GM12878 (cell line): ENCODE measurements at regions not wholly inside any gene's neighbourhood (a gene's known extent, or its start where the extent isn't known, plus 50 kb on each side); places are given as distances from the start of the nearest gene placed in this dataset.

Experiments used
- ATAC-seq: fragments of 200-7000 bp; cut with Tn5 transposase; 3 replicates; pipeline ENCODE4 v1.9.1; 2020; ENCODE audit warnings: mild to moderate bottlenecking, moderate library complexity
- BruUV-seq: library from RNA; stranded (reverse); fragments of 400-500 nt; replicated peaks from 2 replicates; lab custom pipeline; 2021; lab: Mats Ljungman, UMichigan
- CTCF ChIA-PET: fragments of 300-600 bp; sonication (Branson Sonifier 250); formaldehyde crosslinking; extraction: SDS; loops from one replicate; lab custom pipeline; 2021; ENCODE audit warnings: inconsistent platforms; lab: Yijun Ruan, JAX
- POLR2A ChIA-PET: fragments of 350-600 bp; formaldehyde crosslinking; extraction: SDS; loops from one replicate; lab custom pipeline; 2021; ENCODE audit warnings: inconsistent platforms; lab: Charles Lee
- RAD21 ChIA-PET: fragments of 300-600 bp; sonication (Branson Sonifier 250); formaldehyde crosslinking; loops from one replicate; lab custom pipeline; 2023; ENCODE audit warnings: antibody characterized with exemption; ENCODE audit not compliant: unreplicated experiment; lab: Charles Lee
- SMC1A ChIA-PET: fragments of 300-600 bp; sonication (Branson Sonifier 250); formaldehyde crosslinking; loops from one replicate; lab custom pipeline; 2023; ENCODE audit not compliant: unreplicated experiment, uncharacterized antibody; lab: Charles Lee
- DNase-seq: peaks from one replicate; pipeline ENCODE4 v3.0.0-alpha.2; 2011; ENCODE audit warnings: low read depth, low spot score
- FAIRE-seq: peaks from 3 replicates; lab custom pipeline; 2011; peaks lifted over from hg19 to GRCh38; lab: Jason Lieb, UNC
- H2AFZ ChIP-seq: 2 replicates; pipeline ENCODE4 v1.6.0; 2011; ENCODE audit warnings: low read depth, low read length, control low read depth; ENCODE audit not compliant: control insufficient read depth
- H3K27ac ChIP-seq: 2 replicates; pipeline ENCODE4 v1.5.1; 2011; ENCODE audit warnings: control low read depth; ENCODE audit not compliant: control insufficient read depth, insufficient read depth
- H3K27me3 ChIP-seq, 2 experiments: replicated peaks in 1 of 2; 2 replicates each; pipeline versions ENCODE4 v1.6.0 to v1.6.1; 2011; ENCODE audit warnings: low read length in 1 of 2; ENCODE audit not compliant: control insufficient read depth in 2 of 2, insufficient read depth in 2 of 2
- H3K36me3 ChIP-seq, 2 experiments: 2 replicates each; pipeline ENCODE4 v1.5.1; 2011; ENCODE audit warnings: low read length in 1 of 2; ENCODE audit not compliant: control insufficient read depth in 2 of 2, insufficient read depth in 2 of 2
- H3K4me1 ChIP-seq: 2 replicates; pipeline ENCODE4 v1.6.1; 2011; ENCODE audit warnings: mild to moderate bottlenecking, low read length, moderate library complexity, mixed read lengths; ENCODE audit not compliant: control insufficient read depth, insufficient read depth
- H3K4me2 ChIP-seq: 2 replicates; pipeline ENCODE4 v1.6.0; 2011; ENCODE audit warnings: control low read depth; ENCODE audit not compliant: control insufficient read depth, insufficient read depth
- H3K4me3 ChIP-seq: fragments of 200-600 bp; sonication (generic); 2 replicates; pipeline ENCODE4 v1.5.1; 2016
- H3K79me2 ChIP-seq: 2 replicates; pipeline ENCODE4 v1.6.0; 2011; ENCODE audit warnings: low read length; ENCODE audit not compliant: control insufficient read depth, insufficient read depth
- H3K9ac ChIP-seq: 2 replicates; pipeline ENCODE4 v1.8.0; 2011; ENCODE audit warnings: low read length, control low read depth, mixed read lengths; ENCODE audit not compliant: control insufficient read depth, insufficient read depth
- H3K9me3 ChIP-seq: replicated peaks from 3 replicates; pipeline ENCODE4 v1.5.1; 2011; ENCODE audit warnings: mild to moderate bottlenecking, low read length; ENCODE audit not compliant: control insufficient read depth, insufficient read depth
- H4K20me1 ChIP-seq: 2 replicates; pipeline ENCODE4 v1.6.0; 2011; ENCODE audit not compliant: control insufficient read depth, insufficient read depth
- E2F8 ChIP-seq: fragments of 450-650 bp; IDR thresholded peaks from 2 replicates; pipeline ENCODE4 v1.6.1; 2018; ENCODE audit warnings: mild to moderate bottlenecking, low read depth, moderate library complexity; ENCODE audit not compliant: partially characterized antibody
- GABPA ChIP-seq: IDR thresholded peaks from 2 replicates; pipeline ENCODE4 v1.6.1; 2014; ENCODE audit warnings: antibody characterized with exemption, low read depth, mild to moderate bottlenecking, inconsistent platforms
- JUNB ChIP-seq: IDR thresholded peaks from 2 replicates; pipeline ENCODE4 v1.6.1; 2016; ENCODE audit warnings: antibody characterized with exemption, mild to moderate bottlenecking
- LARP7 ChIP-seq: fragments of 450-650 bp; IDR thresholded peaks from 2 replicates; pipeline ENCODE4 v1.6.1; 2017; ENCODE audit warnings: mild to moderate bottlenecking
- MEF2A ChIP-seq: IDR thresholded peaks from 2 replicates; pipeline ENCODE4 v1.6.1; 2011; ENCODE audit warnings: low read depth, mild to moderate bottlenecking, low read length, moderate library complexity; ENCODE audit not compliant: insufficient read depth
- NFXL1 ChIP-seq: fragments of 450-650 bp; IDR thresholded peaks from 2 replicates; pipeline ENCODE4 v1.6.1; 2017; ENCODE audit warnings: antibody characterized with exemption, mild to moderate bottlenecking, borderline replicate concordance
- NKRF ChIP-seq: fragments of 450-650 bp; conservative IDR thresholded peaks from 2 replicates; pipeline ENCODE4 v1.6.1; 2017; ENCODE audit warnings: mild to moderate bottlenecking, moderate library complexity
- PAX8 ChIP-seq: fragments of 450-650 bp; IDR thresholded peaks from 2 replicates; pipeline ENCODE4 v1.6.1; 2017; ENCODE audit warnings: mild to moderate bottlenecking, moderate library complexity
- POLR2AphosphoS5 ChIP-seq: IDR thresholded peaks from 2 replicates; pipeline ENCODE4 v1.6.1; 2011; ENCODE audit warnings: mild to moderate bottlenecking, low read length, inconsistent platforms
- RFX5 ChIP-seq: IDR thresholded peaks from 2 replicates; pipeline ENCODE4 v1.6.1; 2011; ENCODE audit warnings: low read depth, low read length, improper control_type of control experiment
- SRF ChIP-seq, 2 experiments: IDR thresholded peaks; 2 replicates each; pipeline ENCODE4 v1.6.1; 2011; ENCODE audit warnings: low read depth in 2 of 2, low read length in 2 of 2, mild to moderate bottlenecking in 1 of 2, moderate library complexity in 1 of 2
- USF1 ChIP-seq: IDR thresholded peaks from 2 replicates; pipeline ENCODE4 v1.6.1; 2011; ENCODE audit warnings: borderline replicate concordance, low read depth, mild to moderate bottlenecking, moderate library complexity, mixed read lengths, low read length; ENCODE audit not compliant: insufficient read depth; ENCODE audit errors: extremely low read length
- ZSCAN29 ChIP-seq: fragments of 450-650 bp; IDR thresholded peaks from 2 replicates; pipeline ENCODE4 v1.6.1; 2017; ENCODE audit warnings: mild to moderate bottlenecking, moderate library complexity
- WGBS: methylation state at CpG from one replicate; pipeline ENCODE4 v1.1.6; 2016; ENCODE audit warnings: low lambda C conversion rate; ENCODE audit not compliant: insufficient replicate concordance, insufficient coverage; ENCODE audit errors: missing lambda C conversion rate; 5-methylcytosine and 5-hydroxymethylcytosine counted together
- in situ Hi-C: fragments of 300-500 bp; cut with MboI; formaldehyde crosslinking; loops from 9 replicates; pipeline ENCODE4 v1.14.3; 2018; ENCODE audit warnings: mixed read lengths
- intact Hi-C: fragments of 100-400 bp; cut with micrococcal nuclease; formaldehyde crosslinking; loops from one replicate; pipeline ENCODE4 v1.14.2; 2022; ENCODE audit not compliant: unreplicated experiment

GRCh38 chr6:125568609-125569008 lies 180.8 kb upstream of the HEY2 start:
- Histone ChIP-seq H3K36me3 (no peaks in the 10 kb centered on the region), H3K27ac (no peak overlapping the region), H3K9ac (no peak overlapping the region), H3K9me3 (no peaks in the 10 kb centered on the region), H3K4me3 (no peak overlapping the region), H3K4me1 (no peaks in the 10 kb centered on the region), H3K79me2 (no peaks in the 10 kb centered on the region), H4K20me1 (no peaks in the 10 kb centered on the region), H3K27me3 (no peaks in the 10 kb centered on the region; a peak in 1 of 4 replicates), H3K4me2 (no peak overlapping the region), H2AFZ (no peak overlapping the region)
- intact Hi-C loops = no loop called here
- BruUV-seq = no TSS peak
- no peak for FAIRE-seq
- WGBS = 60% methylated on average over 4 of the region's 4 CpGs
- no peak for ATAC-seq
- RAD21 ChIA-PET = no interaction called here
- SMC1A ChIA-PET = no interaction called here
- POLR2A ChIA-PET = no interaction called here
- TF ChIP-seq USF1 (no peak), LARP7 (no peak), GABPA (no peak), ZSCAN29 (no peak), NFXL1 (no peak), MEF2A (no peak), SRF (IDR thresholded peaks at IDR 0.05; ENCODE audit: low read depth in 2 of 2, low read length in 2 of 2) (no peak), POLR2AphosphoS5 (no peak), E2F8 (no peak), NKRF (no peak), JUNB (no peak), RFX5 (no peak), PAX8 (no peak)
- no peak for DNase-seq
- CTCF ChIA-PET = no interaction called here
- in situ Hi-C loops = no loop called here
